H9 (cell line): ENCODE measurements at regions not wholly inside any gene's neighbourhood (a gene's known extent, or its start where the extent isn't known, plus 50 kb on each side); places are given as distances from the start of the nearest gene placed in this dataset.

Experiments used
- DNase-seq: peaks from one replicate; pipeline ENCODE4 v3.0.0-alpha.2; 2017
- H2AFZ ChIP-seq: one replicate; pipeline ENCODE4 v1.6.1; 2013; ENCODE audit warnings: mild to moderate bottlenecking, low read length, control low read depth, moderate library complexity
- H2AK5ac ChIP-seq: 2 replicates; pipeline ENCODE4 v1.6.1; 2013; ENCODE audit warnings: low read length, control low read depth, mixed read lengths; ENCODE audit not compliant: insufficient read length
- H2BK120ac ChIP-seq: one replicate; pipeline ENCODE4 v1.6.1; 2013; ENCODE audit warnings: low read depth, mild to moderate bottlenecking, low read length, control low read depth, inconsistent platforms; ENCODE audit not compliant: poor library complexity, severe bottlenecking
- H2BK12ac ChIP-seq: 2 replicates; pipeline ENCODE4 v1.6.1; 2013; ENCODE audit warnings: low read length, control low read depth, mixed read lengths, low read depth; ENCODE audit not compliant: insufficient read length
- H2BK15ac ChIP-seq: 2 replicates; pipeline ENCODE4 v1.6.1; 2013; ENCODE audit warnings: low read depth, low read length, control low read depth
- H2BK20ac ChIP-seq: one replicate; pipeline ENCODE4 v1.6.1; 2013; ENCODE audit warnings: low read depth, mild to moderate bottlenecking, low read length, control low read depth, inconsistent platforms; ENCODE audit not compliant: poor library complexity, severe bottlenecking
- H2BK5ac ChIP-seq: 2 replicates; pipeline ENCODE4 v1.6.1; 2013; ENCODE audit warnings: low read length, control low read depth, mixed read lengths; ENCODE audit not compliant: insufficient read length
- H3K14ac ChIP-seq: 2 replicates; pipeline ENCODE4 v1.6.1; 2013; ENCODE audit warnings: low read length, control low read depth; ENCODE audit not compliant: insufficient read depth
- H3K18ac ChIP-seq: 2 replicates; pipeline ENCODE4 v1.6.1; 2013; ENCODE audit warnings: low read depth, mild to moderate bottlenecking, mixed read lengths, low read length, control low read depth; ENCODE audit not compliant: insufficient read length
- H3K23ac ChIP-seq: 2 replicates; pipeline ENCODE4 v1.6.1; 2013; ENCODE audit warnings: low read length, control low read depth, mixed read lengths, low read depth; ENCODE audit not compliant: insufficient read length
- H3K23me2 ChIP-seq: 2 replicates; pipeline ENCODE4 v1.6.1; 2013; ENCODE audit warnings: low read depth, mild to moderate bottlenecking, mixed read lengths, low read length, control low read depth; ENCODE audit not compliant: insufficient read length, poor library complexity, severe bottlenecking
- H3K27ac ChIP-seq: 2 replicates; pipeline ENCODE4 v1.5.1; 2013; ENCODE audit warnings: low read length, control low read depth, mixed read lengths, low read depth; ENCODE audit not compliant: insufficient read length
- H3K27me3 ChIP-seq: 2 replicates; pipeline ENCODE4 v1.6.1; 2013; ENCODE audit warnings: low read length, control low read depth, inconsistent platforms; ENCODE audit not compliant: insufficient read depth
- H3K4ac ChIP-seq: 2 replicates; pipeline ENCODE4 v1.6.1; 2013; ENCODE audit warnings: low read depth, mild to moderate bottlenecking, control low read depth, inconsistent platforms, low read length, moderate library complexity
- H3K4me1 ChIP-seq: 2 replicates; pipeline ENCODE4 v1.6.1; 2013; ENCODE audit warnings: low read length, control low read depth, inconsistent platforms; ENCODE audit not compliant: insufficient read depth
- H3K4me2 ChIP-seq: 2 replicates; pipeline ENCODE4 v1.6.1; 2013; ENCODE audit warnings: low read length, control low read depth, mixed read lengths; ENCODE audit not compliant: insufficient read length, insufficient read depth
- H3K56ac ChIP-seq: 2 replicates; pipeline ENCODE4 v1.6.1; 2013; ENCODE audit warnings: low read depth, mild to moderate bottlenecking, mixed read lengths, low read length, control low read depth; ENCODE audit not compliant: insufficient read length
- H3K79me1 ChIP-seq: 2 replicates; pipeline ENCODE4 v1.6.1; 2013; ENCODE audit warnings: low read depth, mild to moderate bottlenecking, moderate library complexity, low read length, control low read depth, inconsistent platforms; ENCODE audit not compliant: insufficient read depth, poor library complexity, severe bottlenecking
- H3K79me2 ChIP-seq: 2 replicates; pipeline ENCODE4 v1.6.1; 2013; ENCODE audit warnings: low read length, control low read depth, inconsistent platforms; ENCODE audit not compliant: insufficient read depth
- H3K9ac ChIP-seq: 2 replicates; pipeline ENCODE4 v1.6.1; 2013; ENCODE audit warnings: low read length, control low read depth, mixed read lengths; ENCODE audit not compliant: insufficient read length; ENCODE audit errors: extremely low read depth
- H3K9me3 ChIP-seq: one replicate; pipeline ENCODE4 v1.6.1; 2013; ENCODE audit warnings: low read depth, low read length, inconsistent platforms; ENCODE audit not compliant: control insufficient read depth
- H3T11ph ChIP-seq: one replicate; pipeline ENCODE4 v1.6.1; 2013; ENCODE audit warnings: mild to moderate bottlenecking, low read length, control low read depth, inconsistent platforms
- H4K20me1 ChIP-seq: one replicate; pipeline ENCODE4 v1.6.1; 2013; ENCODE audit not compliant: control insufficient read depth, insufficient read length, insufficient read depth
- H4K5ac ChIP-seq: 2 replicates; pipeline ENCODE4 v1.6.1; 2013; ENCODE audit warnings: low read depth, mild to moderate bottlenecking, mixed read lengths, low read length, control low read depth; ENCODE audit not compliant: insufficient read length
- H4K8ac ChIP-seq: replicated peaks from 2 replicates; pipeline ENCODE4 v1.6.1; 2013; ENCODE audit warnings: low read length, control low read depth, mixed read lengths, low read depth; ENCODE audit not compliant: insufficient read length
- H4K91ac ChIP-seq: 2 replicates; pipeline ENCODE4 v1.6.1; 2013; ENCODE audit warnings: low read depth, mild to moderate bottlenecking, moderate library complexity, mixed read lengths, low read length, control low read depth; ENCODE audit not compliant: insufficient read length
- H3K27ac Mint-ChIP-seq, 3 experiments: 2 replicates in 2 of 3; 3 replicates in 1 of 3; pipeline ENCODE4 v1.8.0; 2020 to 2021; ENCODE audit warnings: mixed read lengths in 3 of 3, mild to moderate bottlenecking in 1 of 3, moderate library complexity in 1 of 3
- H3K27me3 Mint-ChIP-seq: 2 replicates; pipeline ENCODE4 v1.8.0; 2021; ENCODE audit warnings: low read depth, mild to moderate bottlenecking, moderate library complexity, mixed read lengths
- H3K36me3 Mint-ChIP-seq, 3 experiments: 2 replicates in 2 of 3; 3 replicates in 1 of 3; pipeline ENCODE4 v1.8.0; 2020 to 2021; ENCODE audit warnings: low read depth in 3 of 3, mixed read lengths in 3 of 3; ENCODE audit not compliant: insufficient read depth in 1 of 3
- H3K4me1 Mint-ChIP-seq, 2 experiments: 2 replicates each; pipeline ENCODE4 v1.8.0; 2020; ENCODE audit warnings: mixed read lengths in 2 of 2
- H3K4me3 Mint-ChIP-seq, 2 experiments: 2 replicates in 1 of 2; 3 replicates in 1 of 2; pipeline ENCODE4 v1.8.0; 2020 to 2021; ENCODE audit warnings: mild to moderate bottlenecking in 2 of 2, mixed read lengths in 2 of 2, moderate library complexity in 1 of 2
- H3K9me3 Mint-ChIP-seq, 2 experiments: 2 replicates in 1 of 2; 3 replicates in 1 of 2; pipeline ENCODE4 v1.8.0; 2020; ENCODE audit warnings: mild to moderate bottlenecking in 2 of 2, mixed read lengths in 2 of 2, moderate library complexity in 1 of 2
- CTCF ChIP-seq: fragments of 200-600 bp; sonication (generic); conservative IDR thresholded peaks from 3 replicates; pipeline ENCODE4 v1.8.0; 2021; ENCODE audit warnings: antibody characterized with exemption, mild to moderate bottlenecking
- WGBS: extraction: QIAGEN DNeasy Blood & Tissue Kit; methylation state at CpG from one replicate; pipeline ENCODE4 v1.1.7; 2013; ENCODE audit warnings: missing lambda C conversion rate, low lambda C conversion rate, mixed read lengths; ENCODE audit not compliant: insufficient read length; ENCODE audit errors: extremely low coverage; 5-methylcytosine and 5-hydroxymethylcytosine counted together

- H3K9me3 Mint-ChIP-seq = no peaks in the 10 kb centered on the region; a peak in 1 of 5 replicates
- no peak overlapping the region for H2BK20ac ChIP-seq
- no CpG with 5 or more reads among the region's 6 CpGs for WGBS
Observed at GRCh38 chr15:94921936-94922335, 690.6 kb downstream of the MCTP2 start.

More at GRCh38 chr15:94921936-94922335, 690.6 kb downstream of the MCTP2 start:
- H2BK5ac ChIP-seq = no peak overlapping the region
- no peaks in the 10 kb centered on the region for H3K27me3 ChIP-seq
- no peak for TF ChIP-seq CTCF
- no peaks in the 10 kb centered on the region for H3K79me1 ChIP-seq
- H4K8ac ChIP-seq = no peak overlapping the region
- no peak overlapping the region for H3T11ph ChIP-seq
- no peaks in the 10 kb centered on the region for H3K23me2 ChIP-seq
- no peak overlapping the region for H4K5ac ChIP-seq
- DNase-seq = no peak
- H3K4me1 ChIP-seq = no peaks in the 10 kb centered on the region
- H3K9ac ChIP-seq = no peak overlapping the region
- Mint-ChIP-seq H3K27ac (no peak overlapping the region), H3K4me1 (peaks cover 0 to 1% of the 10 kb centered on the region in 2 experiments; a peak in 2 of 4 replicates), H3K36me3 (no peaks in the 10 kb centered on the region), H3K27me3 (no peaks in the 10 kb centered on the region), H3K4me3 (no peak overlapping the region)
- H2BK120ac ChIP-seq = no peak overlapping the region
- no peak overlapping the region for H2BK12ac ChIP-seq
- no peak overlapping the region for H3K27ac ChIP-seq
- no peak overlapping the region for H3K56ac ChIP-seq
- no peak overlapping the region for H3K14ac ChIP-seq
- H3K79me2 ChIP-seq = no peaks in the 10 kb centered on the region
- H4K91ac ChIP-seq = no peak overlapping the region
- no peaks in the 10 kb centered on the region for H3K9me3 ChIP-seq
- H2BK15ac ChIP-seq = no peak overlapping the region
- no peak overlapping the region for H3K4me2 ChIP-seq
- H4K20me1 ChIP-seq = no peaks in the 10 kb centered on the region
- no peak overlapping the region for H3K4ac ChIP-seq
- no peak overlapping the region for H3K23ac ChIP-seq
- H2AK5ac ChIP-seq = no peak overlapping the region
- no peak overlapping the region for H3K18ac ChIP-seq
- no peak overlapping the region for H2AFZ ChIP-seq
